ENCODE measurements at regions not wholly inside any gene's neighbourhood (a gene's known extent, or its start where the extent isn't known, plus 50 kb on each side); places are given as distances from the start of the nearest gene placed in this dataset.

- no peak for TF ChIP-seq CTCF (conservative IDR thresholded peaks at IDR 0.05; ENCODE audit: low read depth, low read length)
- DNase-seq (ENCODE audit: low read depth) = no peak
- H3K4me3 ChIP-seq (ENCODE audit: low read length) = no peak overlapping the region
Observed at GRCh38 chr2:71823526-71823925, 324.1 kb downstream of the CYP26B1 start.

- DNase-seq (ENCODE audit: low read depth) = no peak
- TF ChIP-seq CTCF (conservative IDR thresholded peaks at IDR 0.05; ENCODE audit: low read depth, low read length) = no peak
- H3K4me3 ChIP-seq (ENCODE audit: low read length) = no peak overlapping the region
Observed at GRCh38 chr2:71822463-71822862, 325.2 kb downstream of the CYP26B1 start.

GRCh38 chr2:71821856-71822255 is 325.8 kb downstream of the CYP26B1 start:
- no peak overlapping the region for H3K4me3 ChIP-seq (ENCODE audit: low read length)
- no peak for DNase-seq (ENCODE audit: low read depth)
- TF ChIP-seq CTCF (conservative IDR thresholded peaks at IDR 0.05; ENCODE audit: low read depth, low read length) = no peak

GRCh38 chr2:71816815-71817214 is 330.8 kb downstream of the CYP26B1 start:
- no peak for TF ChIP-seq CTCF (conservative IDR thresholded peaks at IDR 0.05; ENCODE audit: low read depth, low read length)
- no peak for DNase-seq (ENCODE audit: low read depth)
- H3K4me3 ChIP-seq (ENCODE audit: low read length) = no peak overlapping the region

- no peak for DNase-seq (ENCODE audit: low read depth)
- H3K4me3 ChIP-seq (ENCODE audit: low read length) = no peak overlapping the region
- TF ChIP-seq CTCF (conservative IDR thresholded peaks at IDR 0.05; ENCODE audit: low read depth, low read length) = no peak
Observed at GRCh38 chr2:71815701-71816474, 331.8 kb downstream of the CYP26B1 start.

GRCh38 chr2:71814885-71815284 is 332.8 kb downstream of the CYP26B1 start:
- DNase-seq (ENCODE audit: low read depth) = no peak
- no peak for TF ChIP-seq CTCF (conservative IDR thresholded peaks at IDR 0.05; ENCODE audit: low read depth, low read length)
- H3K4me3 ChIP-seq (ENCODE audit: low read length) = no peak overlapping the region

GRCh38 chr2:71813807-71814470 is 333.7 kb downstream of the CYP26B1 start:
- H3K4me3 ChIP-seq (ENCODE audit: low read length) = no peak overlapping the region
- DNase-seq (ENCODE audit: low read depth) = no peak
- TF ChIP-seq CTCF (conservative IDR thresholded peaks at IDR 0.05; ENCODE audit: low read depth, low read length) = no peak

All from retinal pigment epithelial cell (primary cell).